Embryonic facial prominence (tissue), 1 donor: ENCODE measurements at regions not wholly inside any gene's neighbourhood (a gene's known extent, or its start where the extent isn't known, plus 50 kb on each side); places are given as distances from the start of the nearest gene placed in this dataset.

Experiments used
- DNase-seq: peaks from one replicate; pipeline ENCODE4 v3.0.0-alpha.2; 2016; ENCODE audit errors: extremely low spot score

DNA sequence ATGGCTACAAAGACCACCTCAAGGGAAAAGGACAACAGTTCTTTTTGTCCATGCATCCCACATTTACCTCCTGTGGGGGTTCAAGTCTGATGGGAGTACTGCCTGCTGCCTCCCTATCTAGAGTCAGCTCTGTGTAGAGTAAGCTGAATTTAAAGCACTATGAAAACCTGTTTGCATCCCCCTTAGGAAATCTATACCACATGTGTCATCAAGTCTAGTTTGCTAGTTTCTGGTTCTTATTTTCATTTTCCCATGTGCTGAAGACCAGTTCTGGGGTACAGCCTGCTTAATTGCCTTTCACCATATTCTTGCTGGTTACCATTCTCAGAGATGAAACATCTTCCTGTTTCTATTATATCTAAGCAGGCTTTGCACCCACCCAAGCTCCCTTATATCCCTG is 470.3 kb downstream of the MBD2 start:
- no peak for DNase-seq

DNA sequence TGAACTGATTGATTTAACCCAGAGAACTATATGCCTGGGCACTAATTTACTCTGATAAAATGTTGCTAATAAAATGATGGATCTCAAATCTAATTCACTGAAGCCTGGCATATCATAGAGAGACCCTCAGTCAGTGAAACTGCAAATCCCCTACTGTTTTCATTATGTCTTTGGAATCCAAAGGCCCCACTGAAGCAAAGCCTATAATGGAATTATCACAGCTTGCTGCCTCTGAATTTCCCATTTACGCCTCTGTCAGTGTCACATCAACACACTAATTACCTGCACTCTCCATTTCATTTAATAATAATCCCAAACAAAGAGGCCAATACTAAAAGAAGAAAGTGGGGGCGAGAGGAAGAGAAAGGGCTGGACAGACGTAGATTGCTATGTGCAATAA is 470.9 kb downstream of the MBD2 start:
- DNase-seq: no peak

DNA sequence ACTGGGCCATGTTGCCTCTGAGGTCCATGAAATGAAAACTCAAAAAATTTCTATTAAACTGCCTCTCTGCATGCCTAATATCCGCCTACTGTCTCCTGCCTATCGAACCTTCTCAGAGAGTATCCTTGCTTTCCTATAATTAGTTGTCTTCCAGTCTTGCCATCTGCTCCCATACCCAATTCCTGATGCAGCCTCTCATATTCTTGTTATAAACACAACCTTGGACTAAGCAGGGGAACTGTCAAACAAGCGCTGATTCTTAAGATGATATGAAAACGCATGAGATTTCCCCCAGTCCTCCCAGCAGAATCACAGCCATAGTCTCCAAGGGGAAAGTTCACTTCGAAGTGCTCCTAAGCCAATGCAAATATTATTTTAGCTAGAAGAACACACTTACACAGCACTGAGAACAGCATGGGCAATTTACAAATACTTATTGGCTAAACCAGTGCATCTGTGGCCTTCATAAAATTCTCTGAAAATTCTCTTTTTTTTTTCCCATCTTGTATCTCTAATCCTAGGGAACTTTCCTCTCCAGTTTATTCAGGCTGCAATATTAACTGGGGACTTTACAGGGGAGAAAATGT is 471.6 kb downstream of the MBD2 start:
- DNase-seq: no peak

DNA sequence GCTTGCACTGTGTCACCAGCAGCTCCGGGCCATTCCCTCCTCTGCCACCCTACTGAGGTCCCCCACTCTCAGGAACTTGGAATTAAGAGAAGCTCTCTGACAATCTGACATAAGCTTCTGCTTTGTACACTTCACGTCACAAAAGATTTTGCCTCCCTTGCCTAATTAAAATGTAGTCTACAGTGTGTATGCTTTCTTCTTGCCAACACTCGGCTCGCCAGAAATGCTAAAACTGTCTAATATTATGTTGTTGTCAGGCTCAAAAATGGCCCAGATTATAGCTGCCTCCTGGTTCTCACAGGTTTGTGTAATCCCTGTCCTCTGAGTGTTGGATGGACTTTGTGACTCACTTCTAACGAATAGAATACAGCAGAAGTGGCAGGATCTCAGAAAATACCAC is 474.7 kb downstream of the MBD2 start:
- DNase-seq: no peak

DNA sequence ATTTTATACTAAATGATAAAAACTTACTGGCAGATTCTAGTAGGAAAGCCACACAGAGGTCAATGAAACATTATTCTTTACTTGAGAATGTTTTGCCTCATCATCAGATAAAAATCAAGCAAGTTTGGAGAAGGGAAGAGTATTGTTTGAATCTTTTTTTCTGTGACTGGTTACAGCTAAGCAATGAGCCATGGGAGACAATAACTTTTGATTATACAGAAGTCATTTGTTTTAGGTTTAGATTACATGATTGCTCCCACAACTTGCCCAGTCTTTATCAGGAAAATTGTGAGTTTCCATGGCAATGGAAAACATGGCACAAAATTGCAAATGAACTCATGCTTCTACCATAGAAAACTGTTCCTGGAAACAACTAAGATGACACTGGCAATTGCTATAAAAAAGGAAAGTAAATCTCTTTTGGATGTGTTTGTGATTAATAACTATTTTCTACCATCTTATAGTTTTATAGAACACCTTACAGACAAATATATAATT is 476.8 kb downstream of the MBD2 start:
- no peak for DNase-seq

DNA sequence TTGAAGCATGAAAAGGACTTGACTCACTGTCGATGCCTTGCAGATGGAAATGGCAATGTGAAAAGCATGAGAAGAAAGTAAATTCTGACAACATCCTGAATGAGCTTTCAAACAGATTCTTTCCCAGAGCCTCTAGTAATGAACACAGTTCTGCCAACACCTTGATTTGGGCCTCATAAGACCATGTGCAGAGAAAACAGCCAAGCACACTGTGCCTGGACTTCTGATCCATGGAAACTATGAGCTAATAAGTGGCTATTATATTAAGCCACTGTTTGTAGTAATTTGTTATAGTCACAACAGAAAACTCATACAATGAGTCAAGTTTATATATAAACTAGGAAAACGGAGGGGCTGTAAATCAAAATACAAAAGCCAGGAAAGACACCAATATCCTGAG is 477.3 kb downstream of the MBD2 start:
- no peak for DNase-seq

DNA sequence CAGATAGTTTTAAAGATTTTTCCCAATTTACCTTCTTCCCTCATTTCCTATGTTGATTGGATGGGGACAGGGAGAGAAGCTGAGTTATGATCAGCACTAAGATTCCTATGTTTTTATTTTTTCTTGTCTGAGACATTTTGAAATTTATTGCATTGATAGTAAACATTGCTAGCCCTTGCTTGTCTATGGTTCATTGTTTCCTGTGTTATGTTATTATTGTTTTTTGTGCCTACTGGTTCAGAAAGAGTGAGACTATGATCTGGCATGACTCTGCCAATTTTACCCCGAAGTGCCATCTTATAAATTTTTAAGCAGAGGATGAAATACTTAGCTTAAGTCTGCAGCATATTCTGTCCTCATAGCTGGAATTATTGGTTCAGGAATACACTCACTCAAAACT is 478.5 kb downstream of the MBD2 start:
- DNase-seq: no peak

DNA sequence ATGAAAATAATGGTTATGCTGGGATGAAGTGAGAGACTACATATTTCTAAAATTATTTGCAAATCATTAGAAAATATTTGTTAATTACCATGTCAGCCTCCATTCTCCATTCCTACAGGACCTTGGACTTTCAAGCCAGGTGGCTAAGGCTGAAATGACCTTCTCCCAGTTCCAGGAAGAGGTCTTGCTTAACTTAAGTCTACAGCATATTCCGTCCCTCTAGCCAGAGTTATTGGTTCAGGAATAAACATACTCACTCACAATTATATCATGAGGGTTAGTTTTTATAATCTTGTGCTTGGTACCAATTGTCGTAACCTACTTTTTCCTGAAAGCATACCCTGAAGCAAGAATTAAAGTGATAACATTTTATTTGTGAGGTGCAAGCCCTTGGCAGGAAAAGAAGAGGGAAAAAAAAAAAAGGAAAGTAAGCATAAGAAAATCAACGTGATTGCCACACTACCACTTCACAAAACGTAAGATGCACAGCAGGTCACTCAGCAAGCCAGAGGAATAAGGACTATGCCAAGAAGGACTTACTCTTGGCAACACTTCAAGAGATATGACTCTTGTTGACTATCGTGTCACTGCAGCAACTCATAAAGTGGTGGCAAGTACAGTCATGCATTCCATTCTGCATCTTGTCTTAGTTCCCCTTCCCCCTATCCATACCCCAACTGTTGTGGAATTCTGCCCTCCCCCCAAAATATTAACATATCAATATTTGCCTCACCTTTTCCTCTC is 479.1 kb downstream of the MBD2 start:
- DNase-seq: no peak

DNA sequence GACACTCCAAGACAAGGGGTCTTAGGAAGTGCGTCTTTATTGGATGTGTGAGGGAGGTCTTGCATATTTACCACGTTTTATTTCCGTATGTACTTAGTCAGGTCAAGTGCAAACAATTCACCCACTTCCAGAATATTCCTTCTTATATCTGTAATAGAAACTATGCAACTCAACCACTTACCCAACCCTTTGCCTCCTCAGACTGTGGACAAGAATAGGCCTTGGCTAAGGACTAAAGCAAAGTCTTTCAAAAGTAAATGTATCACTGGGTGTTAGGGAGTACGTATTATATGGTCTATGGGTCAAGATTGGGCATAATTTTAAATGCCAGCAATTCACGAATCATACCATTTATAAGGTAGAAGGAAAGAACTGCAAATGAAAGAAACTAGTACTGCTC is 484.8 kb downstream of the MBD2 start:
- no peak for DNase-seq

DNA sequence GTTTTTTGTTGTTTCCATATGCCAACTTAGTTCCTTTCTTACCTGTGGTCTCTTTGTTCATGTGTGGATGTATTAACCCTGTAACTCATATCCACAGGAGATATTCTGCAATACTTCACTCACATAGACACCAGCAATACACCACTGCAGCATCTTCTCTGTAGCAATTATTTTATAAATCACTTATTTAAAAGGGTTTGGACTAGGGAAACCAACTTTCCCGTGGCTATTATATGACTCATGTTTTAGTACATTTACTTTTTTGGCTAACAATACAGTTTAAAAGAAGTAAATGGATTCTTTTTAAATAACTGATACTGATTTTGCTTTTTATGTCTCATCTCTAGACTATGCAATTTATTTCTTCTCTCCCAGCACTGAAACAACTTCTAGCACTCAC is 488.9 kb downstream of the MBD2 start:
- no peak for DNase-seq

DNA sequence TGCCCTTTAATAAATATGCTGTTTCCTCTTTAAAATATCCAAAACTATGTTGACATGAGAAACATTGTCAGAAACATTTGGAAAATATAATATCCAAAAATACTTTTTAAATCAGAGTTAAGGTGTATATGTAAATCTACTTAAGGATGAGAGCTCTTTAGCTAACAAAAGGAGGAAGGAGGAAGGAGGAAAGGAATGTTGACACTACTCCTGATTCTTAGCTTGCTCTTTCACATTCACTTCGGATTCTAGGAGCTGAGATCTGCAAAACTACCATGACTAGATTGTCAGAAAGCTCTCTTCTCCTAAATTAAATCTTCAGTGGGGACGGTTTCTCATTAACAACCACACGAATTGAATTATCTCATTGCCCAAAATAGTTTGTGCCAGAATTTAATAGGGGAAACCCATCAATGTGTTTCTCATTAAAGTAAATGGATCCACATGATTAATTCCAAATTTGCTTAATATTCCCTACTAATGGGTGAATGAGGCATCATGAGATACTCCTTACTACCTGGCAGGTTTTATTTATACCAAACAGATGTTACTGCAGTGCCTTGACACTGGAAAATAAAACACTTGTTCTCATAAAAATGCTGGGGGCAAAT is 509.1 kb downstream of the MBD2 start:
- DNase-seq: no peak

DNA sequence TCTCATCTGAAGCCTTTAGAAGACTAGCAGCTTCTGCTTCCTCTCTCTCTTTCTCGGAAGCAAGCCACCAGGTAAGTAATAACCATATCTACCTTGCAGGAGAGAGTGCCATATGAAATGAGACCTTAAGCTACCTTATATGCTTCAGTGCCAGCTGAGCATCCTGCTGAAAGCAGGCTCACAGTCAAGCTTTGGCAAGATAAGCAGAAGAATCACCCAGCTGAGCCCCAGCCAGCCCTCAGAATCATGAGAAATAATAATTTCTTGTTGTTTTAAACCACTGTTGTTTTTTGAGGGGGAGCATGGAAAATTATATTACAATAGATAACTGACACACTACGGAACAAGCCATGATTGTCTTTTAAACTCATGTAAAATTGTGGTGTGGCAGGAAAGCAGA is 514.4 kb downstream of the MBD2 start:
- DNase-seq: no peak

DNA sequence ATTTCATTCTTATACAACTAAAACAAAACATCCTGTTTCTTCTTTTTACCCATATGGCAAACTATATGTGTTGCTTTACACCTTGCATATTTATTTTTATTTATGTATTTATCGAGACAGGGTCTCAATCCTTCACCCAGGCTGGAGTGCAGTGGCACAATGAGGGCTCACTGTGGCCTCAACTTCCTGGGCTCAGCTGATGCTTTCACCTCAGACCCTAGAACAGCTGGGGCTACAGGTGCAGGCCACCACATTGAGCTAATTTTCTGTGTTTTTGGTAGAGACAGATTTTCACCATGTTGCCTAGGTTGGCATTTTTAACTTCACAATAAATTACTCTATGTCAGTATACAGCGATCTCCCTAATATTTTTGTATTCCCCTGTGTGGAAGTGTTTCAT is 522.0 kb downstream of the MBD2 start:
- DNase-seq: no peak

DNA sequence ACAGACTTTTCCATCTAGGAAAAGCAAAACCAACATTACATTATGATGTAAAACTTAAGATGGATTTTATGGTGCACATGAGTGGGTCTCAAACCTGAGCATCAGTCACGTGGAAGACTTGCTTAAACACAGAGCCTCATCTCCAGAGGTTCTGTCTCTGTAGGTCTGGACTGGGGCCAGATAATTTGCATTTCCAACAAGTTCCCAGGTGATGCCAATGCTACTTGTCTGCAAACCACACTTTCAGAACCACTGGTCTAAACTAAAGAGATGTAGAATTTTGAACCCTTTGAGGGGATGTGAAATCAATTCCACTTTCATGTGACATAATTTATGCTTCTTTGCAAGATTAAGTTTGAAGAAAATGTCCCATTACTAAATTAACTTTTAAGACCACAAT is 522.8 kb downstream of the MBD2 start:
- DNase-seq: no peak

DNA sequence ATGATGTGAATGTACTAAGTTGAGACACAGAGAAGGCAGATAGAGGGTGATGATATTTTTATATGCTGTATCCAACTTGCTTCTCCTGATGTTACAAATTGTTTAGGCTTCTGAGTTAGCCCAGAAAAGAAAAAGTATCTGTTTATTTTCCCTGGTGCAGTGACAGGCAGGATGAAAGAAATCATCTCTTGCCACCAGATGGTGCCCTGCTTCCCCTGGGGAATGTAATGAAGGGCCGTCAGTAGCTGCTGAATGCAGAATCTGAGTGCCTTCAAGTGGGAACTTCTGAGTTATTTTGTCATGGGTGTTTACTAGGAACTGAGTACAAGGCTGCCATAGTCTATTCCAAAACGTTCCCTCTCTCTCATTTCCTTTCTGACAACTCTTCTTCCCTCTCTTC is 525.6 kb downstream of the MBD2 start:
- no peak for DNase-seq

DNA sequence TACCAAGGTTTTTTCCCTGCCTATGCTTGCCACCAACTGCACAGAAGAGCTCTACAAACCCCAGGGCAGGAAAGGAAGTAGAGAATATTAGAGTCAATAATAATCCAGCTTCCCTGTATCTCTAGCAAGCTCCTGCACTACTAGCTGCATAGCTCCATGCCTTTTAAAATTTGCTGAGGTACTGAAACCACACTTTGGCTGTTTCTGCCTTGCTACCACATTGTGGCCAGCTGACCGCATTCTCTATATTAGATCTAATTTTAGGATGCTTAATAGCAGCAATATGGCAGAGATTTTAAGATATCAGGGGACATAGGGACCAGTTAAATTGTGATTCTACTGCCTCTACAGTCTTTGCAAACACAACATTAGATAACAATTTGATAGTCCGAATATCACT is 534.6 kb downstream of the MBD2 start:
- DNase-seq: no peak

DNA sequence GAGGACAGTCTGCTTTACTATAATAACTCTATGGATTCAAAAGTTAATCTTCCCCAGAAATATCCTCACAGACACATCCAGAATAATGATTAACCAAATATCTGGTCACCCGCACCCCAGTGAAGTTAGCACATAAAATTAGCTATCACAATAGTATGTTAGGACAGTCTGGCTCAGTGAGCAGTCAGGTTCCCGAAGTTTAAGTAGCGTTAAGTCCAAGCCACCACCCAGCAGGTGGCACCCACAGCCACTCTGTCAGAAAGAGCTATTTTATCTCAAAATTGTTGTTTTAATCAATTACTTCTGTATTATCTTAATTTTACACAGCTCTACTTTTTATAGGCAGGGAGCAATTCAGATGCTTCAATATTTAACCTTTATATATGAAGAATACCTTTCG is 537.5 kb downstream of the MBD2 start:
- DNase-seq: no peak

DNA sequence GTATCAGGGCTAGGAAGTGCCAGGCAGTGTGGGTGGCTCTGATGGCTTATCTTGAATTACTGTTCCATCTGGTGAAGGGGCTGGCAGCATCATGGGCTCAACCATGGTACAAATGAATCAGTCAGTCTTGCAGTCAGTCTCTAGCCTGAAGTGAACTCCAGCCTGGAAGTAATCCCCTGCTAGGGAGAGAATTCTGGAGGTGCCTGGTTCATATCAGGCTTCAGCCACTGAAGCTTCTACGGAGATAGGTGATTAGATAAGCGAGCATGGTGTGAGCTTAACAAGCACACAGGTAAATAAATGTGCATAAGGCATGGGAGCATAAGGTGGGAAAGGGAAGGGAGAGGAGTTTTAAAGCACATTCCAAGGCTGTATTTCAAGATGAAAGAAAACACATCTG is 541.7 kb downstream of the MBD2 start:
- DNase-seq: no peak

DNA sequence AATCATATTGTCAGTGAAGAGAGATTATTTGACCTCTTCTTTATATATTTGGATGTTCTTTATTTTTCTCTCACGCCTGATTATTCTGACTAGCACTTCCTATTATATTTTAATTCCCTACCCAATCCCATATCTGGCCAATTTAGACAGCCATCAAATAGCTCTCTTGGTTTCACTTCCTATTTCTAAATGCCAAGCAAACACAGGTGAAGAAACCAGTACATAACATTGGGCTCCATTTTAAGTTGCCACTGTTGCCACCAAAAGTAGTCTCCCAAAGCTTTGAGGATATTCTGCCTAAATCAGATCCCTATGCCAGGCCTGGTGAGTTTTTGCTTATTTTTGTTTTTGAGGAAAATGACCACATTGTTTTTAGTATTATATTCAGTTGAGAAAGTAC is 547.0 kb downstream of the MBD2 start:
- DNase-seq: no peak

DNA sequence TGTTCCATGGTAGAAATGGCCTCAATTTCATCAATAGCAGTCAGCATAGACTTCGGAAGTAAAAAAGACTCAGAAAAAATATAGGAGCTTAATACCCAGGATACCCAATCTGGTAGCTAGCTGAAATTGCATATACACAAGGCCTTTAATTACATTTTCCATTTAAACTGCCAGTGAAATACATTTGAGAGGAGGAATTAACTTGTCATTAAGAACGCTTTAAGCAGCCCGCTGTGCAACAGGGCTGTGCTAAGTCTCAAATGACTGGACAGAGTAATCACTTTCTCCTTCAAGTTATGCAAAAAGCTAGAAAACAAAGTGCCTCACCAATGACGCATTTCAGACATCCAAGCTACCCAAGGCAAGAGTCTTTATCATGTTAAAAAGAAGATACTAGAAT is 558.8 kb downstream of the MBD2 start:
- DNase-seq: no peak

DNA sequence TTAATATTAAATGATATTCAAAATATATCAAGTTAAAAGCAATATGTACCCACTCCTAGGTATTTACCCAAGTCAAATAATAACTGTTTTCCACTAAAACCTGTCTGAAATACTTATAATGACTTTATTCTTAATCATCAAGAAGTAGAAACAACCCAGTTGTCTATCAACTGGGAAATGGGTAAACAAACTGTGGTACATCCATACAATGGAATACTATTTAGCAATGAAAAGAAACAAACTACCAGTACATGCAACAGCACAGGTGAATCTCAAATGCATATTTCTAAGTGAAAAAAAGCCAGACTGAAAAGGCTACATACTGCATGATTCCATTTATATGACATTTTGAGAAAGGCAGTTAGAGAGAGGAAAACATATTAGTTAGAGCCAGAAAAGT is 559.9 kb downstream of the MBD2 start:
- DNase-seq: no peak

DNA sequence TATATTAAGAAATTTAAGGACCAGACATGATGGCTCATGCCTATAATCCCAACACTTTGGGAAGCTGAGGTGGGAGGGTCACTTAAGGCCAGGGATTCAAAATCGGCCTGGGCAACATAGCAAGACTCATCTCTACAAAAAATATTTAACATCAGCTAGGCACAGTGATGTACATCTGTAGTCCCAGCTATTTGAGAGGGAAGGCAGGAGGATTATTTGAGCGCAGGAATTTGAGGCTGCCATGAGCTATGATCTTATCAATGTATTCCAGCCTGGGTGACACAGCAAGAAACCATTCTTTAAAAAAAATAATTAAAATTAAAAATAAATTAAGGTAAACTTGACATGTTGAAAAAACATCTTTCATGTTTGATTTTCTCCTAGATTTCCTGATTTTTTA is 564.2 kb downstream of the MBD2 start:
- DNase-seq: no peak

DNA sequence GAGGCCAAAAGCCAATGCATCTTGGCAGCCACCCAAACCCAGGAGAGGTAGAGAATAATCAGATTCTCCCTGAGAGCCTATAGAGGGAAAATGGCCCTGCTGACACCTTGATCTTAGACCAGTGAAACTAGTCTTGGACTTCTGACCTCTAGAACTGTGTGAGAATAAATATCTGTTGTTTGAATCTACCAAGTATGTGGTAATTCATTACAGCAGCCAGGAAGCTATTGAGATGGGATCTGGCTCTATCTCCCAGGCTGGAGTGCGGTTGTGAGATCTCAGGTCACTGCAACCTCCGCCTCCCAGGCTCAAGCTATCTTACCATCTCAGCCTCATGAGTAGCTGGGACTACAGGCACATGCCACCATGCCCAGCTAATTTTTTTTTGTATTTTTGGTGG is 567.2 kb downstream of the MBD2 start:
- no peak for DNase-seq
